Memory B cell (primary cell): ENCODE measurements at regions not wholly inside any gene's neighbourhood (a gene's known extent, or its start where the extent isn't known, plus 50 kb on each side); places are given as distances from the start of the nearest gene placed in this dataset.
"Not testable (repeated sequence)": the region's sequence is repeated elsewhere in the genome, so short reads cannot be mapped to it uniquely, and the experiment has no call there.

Experiments used
- ATAC-seq: fragments of 150-1000 bp; cut with Tn5 transposase; 2 replicates; pipeline ENCODE4 v1.10.0; 2021; ENCODE audit warnings: low read depth, mild to moderate bottlenecking, moderate library complexity
- DNase-seq, 2 donors: peaks; one replicate each; pipeline ENCODE4 v3.0.0; 2022; ENCODE audit warnings: low spot score in 2 of 2
- H3K27ac Mint-ChIP-seq: one replicate; pipeline ENCODE4 v1.8.0; 2022; ENCODE audit warnings: mild to moderate bottlenecking, moderate library complexity, mixed read lengths
- H3K27me3 Mint-ChIP-seq: one replicate; pipeline ENCODE4 v1.8.0; 2022; ENCODE audit warnings: mixed read lengths
- H3K36me3 Mint-ChIP-seq: one replicate; pipeline ENCODE4 v1.8.0; 2022; ENCODE audit warnings: mild to moderate bottlenecking, mixed read lengths
- H3K4me1 Mint-ChIP-seq: one replicate; pipeline ENCODE4 v1.8.0; 2022; ENCODE audit warnings: mixed read lengths
- H3K4me3 Mint-ChIP-seq: one replicate; pipeline ENCODE4 v1.8.0; 2022; ENCODE audit warnings: mild to moderate bottlenecking, moderate library complexity, mixed read lengths
- H3K9me3 Mint-ChIP-seq: one replicate; pipeline ENCODE4 v1.8.0; 2022; ENCODE audit warnings: mixed read lengths

GRCh38 chr6:14551601-14552000 lies 434.0 kb downstream of the CD83 start:
- H3K4me1 Mint-ChIP-seq: peaks cover 14% of the 10 kb centered on the region
- not testable (repeated sequence) for H3K4me3 Mint-ChIP-seq, DNase-seq, H3K27me3 Mint-ChIP-seq, H3K9me3 Mint-ChIP-seq, H3K36me3 Mint-ChIP-seq, ATAC-seq, H3K27ac Mint-ChIP-seq

DNA sequence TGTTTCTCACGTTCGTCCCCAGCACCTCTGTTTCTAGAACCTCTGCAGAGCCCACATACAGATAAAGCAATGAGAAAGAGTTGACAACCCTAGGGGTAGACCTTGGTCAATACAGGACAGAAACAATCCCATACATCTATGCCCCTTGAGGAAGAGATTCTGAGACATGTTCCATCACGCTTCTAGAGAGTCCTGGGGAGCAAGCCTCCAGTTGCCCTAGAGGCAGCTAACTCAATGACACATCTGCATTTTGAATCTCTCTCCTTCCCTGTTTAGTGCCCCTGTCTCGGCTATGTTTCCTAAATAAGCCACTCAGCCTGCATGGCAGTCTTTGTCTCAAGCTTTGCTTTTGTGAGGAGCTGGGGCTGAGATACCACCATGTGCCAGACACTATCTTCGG lies 435.3 kb downstream of the CD83 start:
- Mint-ChIP-seq H3K4me1 (peaks cover 14% of the 10 kb centered on the region), H3K4me3 (no peak overlapping the region), H3K36me3 (no peaks in the 10 kb centered on the region), H3K9me3 (no peaks in the 10 kb centered on the region), H3K27me3 (no peaks in the 10 kb centered on the region), H3K27ac (peak overlapping the region; percentile 22)
- DNase-seq (no peak), ATAC-seq (no peak)

DNA sequence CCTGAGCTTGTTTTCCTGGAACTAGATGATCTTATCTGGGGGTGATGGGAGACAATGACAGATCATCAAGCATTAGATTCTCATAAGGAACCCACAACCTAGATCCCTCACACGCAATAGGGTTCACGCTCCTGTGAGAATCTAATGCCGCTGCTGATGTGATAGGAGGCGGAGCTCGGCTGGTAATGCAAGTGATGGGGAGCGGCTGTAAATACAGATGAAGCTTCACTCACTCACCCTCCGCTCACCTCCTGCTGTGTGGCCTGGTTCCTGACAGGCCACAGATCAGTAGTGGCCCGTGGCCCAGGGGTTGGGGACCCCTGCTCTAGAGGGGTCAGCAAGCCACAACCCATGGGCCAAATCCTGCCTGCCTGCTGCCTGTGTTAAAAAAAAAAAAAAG lies 435.9 kb downstream of the CD83 start:
- Mint-ChIP-seq H3K9me3 (no peaks in the 10 kb centered on the region), H3K36me3 (no peaks in the 10 kb centered on the region), H3K4me1 (peaks cover 14% of the 10 kb centered on the region), H3K4me3 (no peak overlapping the region), H3K27ac (no peak overlapping the region), H3K27me3 (no peaks in the 10 kb centered on the region)
- ATAC-seq (no peak), DNase-seq (no peak)

GRCh38 chr6:14555804-14556203 lies 438.2 kb downstream of the CD83 start:
- no peaks in the 10 kb centered on the region for H3K27me3 Mint-ChIP-seq
- H3K4me1 Mint-ChIP-seq: peaks cover 8% of the 10 kb centered on the region
- DNase-seq (no peak), ATAC-seq (no peak)
- H3K27ac Mint-ChIP-seq: no peak overlapping the region
- no peaks in the 10 kb centered on the region for H3K9me3 Mint-ChIP-seq
- no peaks in the 10 kb centered on the region for H3K36me3 Mint-ChIP-seq
- H3K4me3 Mint-ChIP-seq: no peak overlapping the region

DNA sequence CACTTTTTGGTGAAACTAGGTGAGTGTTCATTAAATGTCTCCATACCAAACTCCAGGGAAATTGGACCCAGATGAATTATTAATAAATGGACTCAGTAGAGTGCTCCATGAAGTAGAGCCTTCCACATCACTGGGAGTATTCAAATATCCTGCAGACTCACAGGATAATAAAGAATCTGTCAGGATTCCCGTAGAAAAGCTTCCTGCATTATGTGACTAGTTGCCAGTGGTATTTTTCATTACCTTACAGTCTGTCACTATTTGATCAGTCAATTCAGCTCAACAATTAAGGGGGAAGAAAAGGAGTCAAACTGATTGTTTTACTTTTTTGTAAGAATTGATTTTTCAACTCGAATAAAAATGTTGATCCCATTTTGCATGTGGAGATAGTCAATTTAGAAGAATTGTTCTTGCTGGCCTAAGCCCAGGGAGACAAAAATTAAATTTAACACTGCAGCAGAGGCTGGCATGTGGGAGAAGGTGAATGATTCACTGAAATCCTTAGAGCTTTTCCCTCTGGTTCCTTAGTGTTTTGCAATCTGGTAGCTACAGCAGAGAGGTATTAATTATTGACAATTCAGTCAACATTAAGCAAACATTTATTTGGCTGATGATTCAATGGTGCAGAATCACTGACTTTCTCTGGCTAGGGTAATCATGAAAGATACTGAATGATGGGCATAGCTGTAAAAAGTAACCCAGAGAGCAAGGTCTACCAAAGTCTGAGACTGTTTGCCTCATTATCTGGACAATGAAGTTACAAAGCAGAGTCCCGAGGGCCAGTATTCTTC lies 442.4 kb downstream of the CD83 start:
- Mint-ChIP-seq H3K36me3 (peaks cover 5% of the 10 kb centered on the region), H3K9me3 (peaks cover 8% of the 10 kb centered on the region), H3K4me1 (peaks cover 6% of the 10 kb centered on the region), H3K4me3 (no peak overlapping the region), H3K27ac (no peak overlapping the region), H3K27me3 (no peaks in the 10 kb centered on the region)
- ATAC-seq: no peak
- DNase-seq: no peak

- H3K36me3 Mint-ChIP-seq, H3K4me3 Mint-ChIP-seq, H3K27ac Mint-ChIP-seq, H3K4me1 Mint-ChIP-seq, DNase-seq, ATAC-seq, H3K9me3 Mint-ChIP-seq, H3K27me3 Mint-ChIP-seq: not testable (repeated sequence)
These were observed 444.0 kb downstream of the CD83 start for GRCh38 chr6:14561563-14561962.

- H3K9me3 Mint-ChIP-seq: peaks cover 6% of the 10 kb centered on the region
- H3K27me3 Mint-ChIP-seq: peaks cover 2% of the 10 kb centered on the region
These were observed 450.3 kb downstream of the CD83 start for GRCh38 chr6:14567842-14568241.

DNA sequence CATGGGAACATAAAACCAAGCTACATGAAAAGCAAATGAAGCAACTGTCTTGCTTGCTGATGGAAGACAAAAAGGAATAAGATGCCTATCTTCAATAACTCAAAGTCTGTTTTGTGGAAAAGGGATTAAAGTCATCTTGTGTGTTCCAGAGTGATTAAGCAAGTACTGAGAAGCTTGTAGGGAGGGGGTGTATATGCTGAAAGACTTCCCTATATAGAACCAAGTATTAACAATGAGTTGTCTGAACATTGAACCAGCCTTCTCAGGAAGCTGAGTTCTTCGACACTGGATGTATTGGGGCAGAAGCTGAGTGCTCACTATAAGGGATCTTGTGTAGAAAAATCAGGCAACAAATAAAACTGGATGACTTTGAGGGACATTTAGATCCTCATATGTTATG lies 451.8 kb downstream of the CD83 start:
- H3K27ac Mint-ChIP-seq: no peak overlapping the region
- peaks cover 12% of the 10 kb centered on the region for H3K4me1 Mint-ChIP-seq
- DNase-seq: no peak
- ATAC-seq: no peak
- H3K9me3 Mint-ChIP-seq: peaks cover 2% of the 10 kb centered on the region
- peaks cover 2% of the 10 kb centered on the region for H3K27me3 Mint-ChIP-seq
- H3K36me3 Mint-ChIP-seq: peaks cover 2% of the 10 kb centered on the region
- H3K4me3 Mint-ChIP-seq: no peak overlapping the region

More at GRCh38 chr6:14567842-14568241, 450.3 kb downstream of the CD83 start:
- no peak overlapping the region for H3K4me3 Mint-ChIP-seq
- peaks cover 5% of the 10 kb centered on the region for H3K36me3 Mint-ChIP-seq
- ATAC-seq (no peak), DNase-seq (no peak)
- peaks cover 6% of the 10 kb centered on the region for H3K4me1 Mint-ChIP-seq
- no peak overlapping the region for H3K27ac Mint-ChIP-seq

GRCh38 chr6:14569874-14570273 lies 452.3 kb downstream of the CD83 start:
- H3K36me3 Mint-ChIP-seq, H3K27me3 Mint-ChIP-seq, H3K27ac Mint-ChIP-seq, H3K9me3 Mint-ChIP-seq, H3K4me3 Mint-ChIP-seq, ATAC-seq, DNase-seq: not testable (repeated sequence)
- peaks cover 14% of the 10 kb centered on the region for H3K4me1 Mint-ChIP-seq

- ATAC-seq (no peak), DNase-seq (no peak)
- Mint-ChIP-seq H3K36me3 (peaks cover 2% of the 10 kb centered on the region), H3K4me3 (no peak overlapping the region), H3K27me3 (peaks cover 2% of the 10 kb centered on the region), H3K9me3 (peaks cover under 1% of the 10 kb centered on the region), H3K4me1 (peaks cover 14% of the 10 kb centered on the region), H3K27ac (no peak overlapping the region)
These were observed 453.4 kb downstream of the CD83 start for GRCh38 chr6:14571001-14571400.

- no peak for DNase-seq
- H3K27ac Mint-ChIP-seq: no peak overlapping the region
- H3K27me3 Mint-ChIP-seq: peaks cover 2% of the 10 kb centered on the region
- ATAC-seq: no peak
- H3K4me3 Mint-ChIP-seq: no peak overlapping the region
- H3K36me3 Mint-ChIP-seq: peaks cover 2% of the 10 kb centered on the region
- peaks cover 14% of the 10 kb centered on the region for H3K4me1 Mint-ChIP-seq
- H3K9me3 Mint-ChIP-seq: peaks cover 5% of the 10 kb centered on the region
These were observed 454.2 kb downstream of the CD83 start for GRCh38 chr6:14571746-14572145.

- peak; percentile 15 for ATAC-seq
- peaks cover 5% of the 10 kb centered on the region for H3K9me3 Mint-ChIP-seq
- no peak for DNase-seq
- peaks cover 2% of the 10 kb centered on the region for H3K27me3 Mint-ChIP-seq
- H3K27ac Mint-ChIP-seq: no peak overlapping the region
- H3K4me1 Mint-ChIP-seq: peaks cover 12% of the 10 kb centered on the region
- H3K4me3 Mint-ChIP-seq: no peak overlapping the region
- H3K36me3 Mint-ChIP-seq: peaks cover 2% of the 10 kb centered on the region
These were observed 455.7 kb downstream of the CD83 start for GRCh38 chr6:14573267-14573666.

DNA sequence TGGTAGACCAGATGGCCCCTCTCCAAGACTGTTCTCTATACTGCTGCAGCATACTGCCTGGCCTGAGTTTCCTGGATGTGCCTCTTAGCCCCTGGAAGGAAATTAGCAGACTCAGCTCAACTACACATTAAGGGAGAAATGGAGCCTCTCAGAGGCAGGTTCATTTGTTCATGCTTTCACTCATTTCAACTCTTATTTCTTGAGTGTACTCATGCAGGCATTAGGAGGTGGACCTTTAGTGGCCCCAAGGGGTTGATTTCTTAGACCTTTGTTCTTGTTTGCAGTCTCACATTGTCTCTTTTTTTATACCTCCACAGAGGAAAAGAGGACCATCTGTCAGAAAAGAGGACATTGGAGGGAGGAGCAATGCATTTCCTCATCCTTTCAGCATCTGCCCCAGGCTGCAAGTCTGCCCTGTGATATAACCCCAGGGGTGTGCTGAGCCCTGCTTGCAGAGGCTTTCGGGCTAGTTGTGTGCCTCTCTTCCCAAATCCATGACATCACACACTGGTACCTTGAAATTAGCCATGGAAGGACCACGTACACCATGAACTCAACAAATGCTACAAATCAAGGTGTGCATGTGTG lies 456.2 kb downstream of the CD83 start:
- ATAC-seq (no peak), DNase-seq (no peak)
- Mint-ChIP-seq H3K36me3 (peaks cover 2% of the 10 kb centered on the region), H3K4me1 (peaks cover 12% of the 10 kb centered on the region), H3K4me3 (no peak overlapping the region), H3K9me3 (peaks cover 5% of the 10 kb centered on the region), H3K27ac (no peak overlapping the region), H3K27me3 (peaks cover 2% of the 10 kb centered on the region)

GRCh38 chr6:14575961-14576360 lies 458.4 kb downstream of the CD83 start:
- Mint-ChIP-seq H3K9me3 (peaks cover 5% of the 10 kb centered on the region), H3K4me3 (no peak overlapping the region), H3K36me3 (peaks cover 2% of the 10 kb centered on the region), H3K4me1 (peaks cover 19% of the 10 kb centered on the region), H3K27ac (no peak overlapping the region), H3K27me3 (peaks cover 2% of the 10 kb centered on the region)
- ATAC-seq (no peak), DNase-seq (no peak)

DNA sequence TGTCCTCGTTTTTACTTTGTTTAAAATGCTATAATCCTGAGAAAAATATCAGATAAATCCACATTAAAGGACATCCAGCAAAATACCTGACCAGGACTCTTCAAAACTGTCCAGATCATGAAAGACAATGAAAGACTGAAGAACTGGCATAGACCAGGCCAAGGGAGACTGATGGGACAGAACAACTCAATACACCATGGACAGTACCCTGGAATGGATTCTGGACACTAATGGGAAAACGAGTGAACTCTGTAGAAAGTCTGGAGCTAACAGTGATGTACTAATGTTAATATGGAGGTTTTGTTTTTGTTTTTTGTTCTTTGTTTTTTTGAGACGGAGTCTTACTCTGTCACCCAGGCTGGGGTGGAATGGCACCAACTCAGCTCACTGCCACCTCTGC lies 461.4 kb downstream of the CD83 start:
- H3K4me1 Mint-ChIP-seq: peaks cover 13% of the 10 kb centered on the region
- no peak overlapping the region for H3K4me3 Mint-ChIP-seq
- H3K27me3 Mint-ChIP-seq: no peaks in the 10 kb centered on the region
- H3K9me3 Mint-ChIP-seq: peaks cover 5% of the 10 kb centered on the region
- no peak overlapping the region for H3K27ac Mint-ChIP-seq
- H3K36me3 Mint-ChIP-seq: no peaks in the 10 kb centered on the region
- ATAC-seq (no peak), DNase-seq (no peak)
